CD4-positive, alpha-beta T cell treated with Interferon gamma for 1 hour (primary cell): ENCODE measurements at regions not wholly inside any gene's neighbourhood (a gene's known extent, or its start where the extent isn't known, plus 50 kb on each side); places are given as distances from the start of the nearest gene placed in this dataset.
A peak's percentile ranks its signal among the peaks of the same experiment; 100 is the strongest.
"Not testable (repeated sequence)": the region's sequence is repeated elsewhere in the genome, so short reads cannot be mapped to it uniquely, and the experiment has no call there.

Experiments used
- DNase-seq: peaks from one replicate; pipeline ENCODE4 v3.0.0-alpha.2; 2020

DNA sequence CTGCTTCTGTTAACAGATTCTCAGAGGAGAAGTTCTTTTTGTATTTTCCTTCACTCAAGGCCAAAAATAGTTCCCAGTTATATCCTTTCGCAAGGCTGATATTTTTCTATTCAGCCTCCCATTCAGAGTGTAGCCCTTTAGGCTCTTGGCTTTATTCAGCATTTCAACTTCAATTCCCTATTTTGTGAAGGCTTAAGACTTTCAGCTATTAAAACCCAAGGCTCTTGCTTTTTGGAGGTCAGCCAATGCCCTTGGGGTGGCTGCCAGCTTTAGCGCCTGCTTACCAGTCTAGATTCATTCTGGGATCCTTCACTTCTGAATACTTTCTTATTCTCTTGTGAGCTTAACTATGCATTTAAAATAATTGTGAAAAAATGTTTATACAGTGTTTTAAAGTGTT is 57.3 kb upstream of the ADGRA3 start:
- no peak for DNase-seq

DNA sequence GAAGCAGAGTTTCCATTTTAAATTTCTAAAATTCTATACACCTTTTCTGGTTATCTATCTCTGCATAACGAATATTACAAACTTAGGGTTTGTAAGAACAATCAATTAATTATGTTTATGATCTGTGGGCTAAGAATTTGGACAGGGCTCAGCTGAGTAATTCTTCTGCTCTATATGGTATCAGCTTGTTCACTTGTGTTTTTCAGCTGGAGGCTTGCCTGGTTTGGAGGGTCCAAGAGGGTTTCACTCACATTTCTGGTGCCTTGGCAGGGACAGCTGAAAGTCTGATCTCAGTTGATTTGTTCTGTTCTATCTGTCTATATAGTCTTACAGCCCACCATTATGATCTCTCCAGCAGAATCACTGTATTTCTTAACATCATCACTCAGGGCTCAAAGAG is 57.8 kb upstream of the ADGRA3 start:
- no peak for DNase-seq

DNA sequence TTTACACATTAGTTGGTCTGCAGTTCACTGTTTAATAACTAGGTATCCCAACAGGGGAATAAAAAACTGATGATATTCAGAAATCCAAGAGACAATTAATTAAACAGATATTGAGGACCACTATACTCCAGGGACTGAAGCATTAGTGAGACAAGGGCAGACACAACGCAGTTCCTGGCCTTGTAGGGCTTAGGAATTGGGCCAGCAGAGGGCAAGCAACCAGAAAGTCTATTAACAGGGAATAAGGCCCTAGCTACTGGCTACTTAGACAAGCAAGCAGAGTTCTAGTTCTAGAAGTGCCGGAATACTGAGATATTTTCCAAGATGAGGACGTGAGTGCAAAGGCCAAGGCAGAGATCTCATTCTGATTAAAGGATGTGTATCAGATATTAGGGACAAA is 58.6 kb upstream of the ADGRA3 start:
- DNase-seq: no peak

DNA sequence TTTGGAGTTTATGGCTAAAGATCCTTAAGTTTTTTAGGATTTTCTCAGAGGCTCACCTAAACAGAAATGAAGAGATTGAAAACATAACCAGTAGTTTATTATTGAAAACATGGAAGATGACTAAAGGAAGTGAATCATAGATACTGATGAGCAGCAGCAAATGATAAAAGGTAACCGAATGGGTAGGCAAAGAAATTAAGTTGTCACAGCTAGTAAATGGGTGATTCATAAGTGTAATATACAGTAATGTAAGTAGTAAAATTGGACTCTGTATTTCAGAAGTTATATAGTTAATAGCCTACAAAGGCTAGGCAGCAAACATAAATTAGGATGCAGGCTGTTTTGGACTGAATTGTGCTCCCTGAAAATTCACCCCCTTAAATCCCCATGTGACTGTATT is 59.0 kb upstream of the ADGRA3 start:
- no peak for DNase-seq

DNA sequence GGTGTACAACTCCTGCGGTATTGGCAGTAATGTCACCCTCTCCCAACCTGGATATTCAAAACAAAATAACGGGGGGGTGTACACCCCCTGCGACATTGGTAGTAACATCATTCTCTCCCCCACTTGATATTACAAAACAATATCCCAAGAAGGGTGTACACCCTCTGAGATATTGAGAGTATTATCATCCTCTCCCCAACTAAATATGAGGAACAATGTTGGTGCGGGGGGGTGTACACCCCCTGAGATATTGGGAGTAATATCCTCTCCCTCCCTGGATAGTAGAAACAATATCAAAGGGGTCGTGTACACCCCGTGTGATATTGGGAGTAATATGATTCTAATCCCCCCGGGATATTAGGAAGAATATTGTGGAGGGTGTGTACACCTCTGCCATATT is 71.4 kb upstream of the ADGRA3 start:
- DNase-seq: no peak

DNA sequence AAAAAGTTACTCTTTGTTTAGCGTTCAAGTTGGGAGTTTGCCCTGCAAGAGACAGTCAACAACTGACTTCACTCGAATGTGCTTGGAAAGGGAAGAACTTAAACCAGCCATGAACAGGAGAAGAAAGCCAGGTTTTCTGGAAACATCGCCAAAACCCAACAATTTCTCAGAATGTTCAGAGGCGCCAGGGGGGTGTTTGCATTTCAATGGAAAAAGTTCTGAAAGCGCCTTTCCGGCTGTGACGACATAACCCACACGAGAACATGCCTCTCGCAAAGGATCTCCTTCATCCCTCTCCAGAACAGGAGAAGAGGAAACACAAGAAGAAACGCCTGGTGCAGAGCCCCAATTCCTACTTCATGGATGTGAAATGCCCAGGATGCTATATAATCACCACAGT is 78.1 kb upstream of the ADGRA3 start:
- DNase-seq: no peak

DNA sequence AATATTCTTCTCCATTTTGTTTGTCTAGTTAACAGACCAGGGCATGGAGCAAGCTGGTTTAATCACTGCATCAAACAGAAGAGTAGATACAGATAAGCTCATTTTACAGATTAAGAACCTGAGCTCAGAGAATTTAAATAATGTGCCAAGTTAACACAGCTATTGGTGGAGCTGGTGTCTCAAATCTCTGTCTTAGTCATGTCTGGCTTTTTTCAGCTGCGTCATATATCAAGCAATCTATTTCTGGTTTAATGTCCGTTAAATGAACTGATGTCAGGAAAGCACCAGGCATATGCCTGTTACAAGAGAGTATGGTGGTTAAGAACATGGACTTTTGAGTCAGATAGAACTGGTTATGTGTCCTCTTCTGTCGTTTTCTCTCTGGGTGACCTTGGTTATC is 79.8 kb upstream of the ADGRA3 start:
- no peak for DNase-seq

DNA sequence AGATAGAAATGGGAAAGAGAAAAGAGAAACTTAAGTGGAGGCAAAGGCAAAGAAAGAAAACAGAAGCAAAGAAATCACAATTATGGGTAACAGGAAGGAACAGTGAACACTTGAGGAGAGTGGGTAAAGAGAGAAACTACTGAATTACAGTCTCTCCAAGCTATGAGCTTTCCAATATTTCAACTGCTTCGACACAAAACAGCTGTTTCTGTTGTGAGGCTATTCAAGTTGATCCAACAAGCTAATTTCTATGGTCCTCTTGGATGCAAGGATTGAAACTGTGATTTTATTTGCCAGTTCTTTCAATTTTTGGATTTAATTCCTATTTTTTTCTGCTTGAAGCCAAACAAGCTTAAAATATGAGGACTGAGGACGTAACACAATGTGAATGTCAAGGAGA is 80.5 kb upstream of the ADGRA3 start:
- no peak for DNase-seq

DNA sequence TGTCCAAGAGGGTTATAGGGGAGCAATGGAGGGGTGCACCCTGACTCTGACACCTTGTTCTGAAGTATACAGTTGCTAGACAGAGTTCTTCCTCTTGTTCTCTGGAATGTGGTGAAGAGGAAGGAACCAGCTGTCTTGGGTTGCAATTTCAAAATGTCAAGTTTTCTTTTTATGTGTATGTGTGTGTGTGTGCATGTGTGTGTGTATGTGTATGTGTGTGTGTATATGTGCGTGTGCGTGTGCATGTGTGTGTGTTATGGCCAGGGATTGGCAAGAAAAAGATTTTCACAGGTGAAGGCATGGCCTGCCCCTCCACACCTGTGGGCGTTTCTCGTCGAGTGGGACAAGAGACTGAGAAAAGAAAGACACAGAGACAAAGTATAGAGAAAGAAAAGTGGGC is 81.6 kb upstream of the ADGRA3 start:
- DNase-seq: no peak

DNA sequence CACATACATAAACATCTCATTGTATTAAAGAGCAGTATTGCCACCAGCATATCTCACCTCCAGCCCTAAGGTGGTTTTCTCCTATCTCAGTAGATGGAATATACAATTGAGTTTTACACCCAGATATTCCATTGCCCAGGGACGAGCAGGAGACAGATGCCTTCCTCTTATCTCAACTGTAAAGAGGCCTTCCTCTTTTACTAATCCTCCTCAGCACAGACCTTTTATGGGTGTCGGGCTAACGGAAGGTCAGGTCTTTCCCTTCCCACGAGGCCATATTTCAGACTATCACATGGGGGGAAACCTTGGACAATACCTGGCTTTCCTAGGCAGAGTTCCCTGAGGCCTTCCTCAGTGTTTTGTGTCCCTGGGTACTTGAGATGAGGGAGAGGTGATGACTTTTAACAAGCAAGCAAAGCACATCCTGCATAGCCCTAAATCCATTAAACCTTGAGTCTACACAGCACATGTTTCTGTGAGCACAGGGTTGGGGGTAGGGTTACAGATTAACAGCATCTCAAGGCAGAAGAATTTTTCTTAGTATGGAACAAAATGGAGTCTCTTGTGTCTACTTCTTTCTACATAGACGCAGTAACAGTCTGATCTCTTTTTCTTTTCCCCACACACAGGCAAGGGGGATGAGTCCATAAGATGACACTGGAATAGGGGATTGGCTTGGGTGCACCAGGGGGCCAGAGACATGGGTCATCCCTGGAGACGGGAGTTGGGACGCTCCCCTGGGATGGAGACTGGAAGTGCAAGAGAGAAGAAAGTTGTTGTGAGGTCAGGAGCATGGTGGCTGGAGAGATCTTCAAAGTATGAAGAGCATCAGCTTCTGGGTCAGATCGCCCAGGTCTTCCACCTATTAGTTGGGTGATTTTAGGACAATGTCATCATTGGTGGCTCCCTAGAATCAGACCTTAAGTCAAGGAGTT is 82.5 kb upstream of the ADGRA3 start:
- not testable (repeated sequence) for DNase-seq

DNA sequence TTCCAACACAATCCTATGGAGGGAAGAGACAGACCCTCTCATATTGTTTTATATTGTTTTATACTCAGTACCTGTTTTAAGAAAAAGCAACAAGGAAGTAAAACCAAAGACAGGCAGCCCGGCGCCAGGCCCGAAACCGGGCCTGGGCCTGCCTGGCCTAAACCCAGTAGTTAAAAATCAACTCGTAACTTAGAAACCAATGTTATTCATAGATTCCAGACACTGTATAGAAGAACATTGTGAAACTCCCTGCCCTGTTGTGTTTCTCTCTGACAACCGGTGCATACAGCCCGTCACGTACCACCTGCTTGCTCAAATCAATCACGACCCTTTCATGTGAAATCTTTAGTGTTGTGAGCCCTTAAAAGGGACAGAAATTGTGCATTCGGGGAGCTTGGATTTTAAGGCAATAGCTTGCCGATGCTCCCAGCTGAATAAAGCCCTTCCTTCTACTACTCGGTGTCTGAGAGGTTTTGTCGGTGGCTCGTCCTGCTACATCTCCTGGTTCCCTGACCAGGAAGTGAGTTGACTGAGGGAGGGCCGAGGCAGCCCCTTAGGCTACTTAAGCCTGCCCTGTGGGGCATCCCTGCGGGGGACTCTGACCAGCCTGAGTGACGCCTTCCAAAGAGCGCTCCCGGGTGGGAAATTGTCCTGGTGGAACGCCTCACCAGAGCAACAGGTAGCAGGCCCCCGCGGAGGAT is 83.5 kb upstream of the ADGRA3 start:
- not testable (repeated sequence) for DNase-seq

DNA sequence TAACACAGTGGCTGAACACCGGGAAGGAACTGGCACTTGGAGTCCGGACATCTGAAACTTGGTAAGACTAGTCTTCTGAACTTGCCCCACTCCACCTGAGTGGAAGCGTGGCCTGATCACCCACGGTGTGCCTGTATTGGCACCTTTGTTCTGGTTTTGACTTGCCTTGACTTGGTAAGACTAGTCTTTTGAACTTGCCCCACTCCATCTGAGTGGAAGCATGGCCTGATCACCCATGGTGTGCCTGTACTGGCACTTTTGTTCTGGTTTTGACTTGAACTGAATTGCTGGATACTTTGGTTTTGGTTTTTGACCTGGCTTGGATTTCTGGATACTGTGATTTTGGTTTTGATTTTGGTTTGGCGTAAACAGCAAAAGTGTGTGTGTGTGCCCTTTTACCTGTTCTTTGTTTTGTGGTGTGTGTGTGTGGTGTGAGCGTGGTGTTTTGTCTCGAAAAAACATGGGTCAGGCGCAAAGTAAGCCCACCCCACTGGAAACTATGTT is 84.1 kb upstream of the ADGRA3 start:
- not testable (repeated sequence) for DNase-seq

DNA sequence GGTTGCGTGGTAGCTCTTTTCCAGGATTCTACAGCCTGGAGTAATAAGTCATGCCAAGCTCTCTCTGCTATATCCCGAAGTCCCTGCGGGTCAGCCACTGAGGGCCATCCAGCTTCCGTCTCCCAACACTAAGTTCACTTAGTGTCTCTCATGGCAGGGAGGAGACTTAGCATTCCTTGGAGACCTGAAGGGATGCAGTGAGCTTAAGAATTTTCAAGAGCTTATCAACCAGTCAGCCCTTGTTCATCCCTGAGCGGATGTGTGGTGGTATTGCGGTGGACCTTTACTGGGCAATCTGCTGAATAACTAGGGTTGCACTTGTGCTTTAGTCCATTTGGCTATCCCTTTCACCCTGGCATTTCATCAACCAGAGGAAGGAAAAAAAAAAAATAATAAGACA is 85.8 kb upstream of the ADGRA3 start:
- not testable (repeated sequence) for DNase-seq

DNA sequence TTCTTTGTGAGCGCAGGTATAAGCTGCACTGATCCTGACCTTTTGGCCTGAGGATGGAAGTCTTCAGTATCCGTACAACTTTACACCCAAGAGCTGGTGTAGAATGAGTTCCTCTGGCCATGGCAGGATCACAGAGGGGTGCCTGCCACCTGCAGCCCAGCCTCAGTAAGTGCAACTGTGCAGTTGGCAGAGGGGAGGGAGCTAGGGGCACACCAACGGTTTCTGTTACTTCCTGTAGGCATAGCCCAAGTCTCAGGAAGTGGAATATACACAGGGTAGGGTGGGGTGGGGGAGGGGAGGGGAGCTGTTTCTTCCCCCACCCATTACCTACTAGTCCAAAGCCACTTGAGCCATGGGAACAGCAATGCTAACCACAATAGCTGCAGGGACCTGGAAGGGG is 85.4 kb upstream of the GBA3 start:
- DNase-seq: peak; percentile 41

DNA sequence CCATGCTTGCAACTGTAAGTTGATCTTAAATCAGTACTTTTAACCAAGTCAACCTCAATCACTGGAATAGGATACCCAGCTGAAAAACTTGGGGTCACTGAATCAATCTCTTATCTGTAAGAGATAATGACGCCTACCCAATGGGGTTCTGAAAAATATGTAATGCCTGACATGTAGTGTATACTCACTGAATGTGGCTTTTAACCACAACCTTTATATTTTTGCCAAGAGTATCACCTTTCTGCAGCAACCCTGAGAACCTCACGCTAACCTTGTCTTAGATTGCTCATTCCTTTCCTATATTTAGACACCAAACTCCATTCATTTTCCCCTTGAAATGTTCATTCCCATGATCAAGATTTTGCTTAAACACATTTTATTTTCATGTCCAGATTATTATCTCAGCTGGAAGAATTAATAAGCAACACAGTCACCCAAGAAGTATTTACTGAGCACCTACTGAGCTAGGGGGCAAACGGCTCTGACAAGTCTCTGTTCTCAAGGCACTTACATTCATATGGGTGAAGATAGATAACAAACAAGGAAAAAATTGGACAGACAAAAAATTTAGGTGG is 82.7 kb upstream of the GBA3 start:
- DNase-seq: not testable (repeated sequence)

DNA sequence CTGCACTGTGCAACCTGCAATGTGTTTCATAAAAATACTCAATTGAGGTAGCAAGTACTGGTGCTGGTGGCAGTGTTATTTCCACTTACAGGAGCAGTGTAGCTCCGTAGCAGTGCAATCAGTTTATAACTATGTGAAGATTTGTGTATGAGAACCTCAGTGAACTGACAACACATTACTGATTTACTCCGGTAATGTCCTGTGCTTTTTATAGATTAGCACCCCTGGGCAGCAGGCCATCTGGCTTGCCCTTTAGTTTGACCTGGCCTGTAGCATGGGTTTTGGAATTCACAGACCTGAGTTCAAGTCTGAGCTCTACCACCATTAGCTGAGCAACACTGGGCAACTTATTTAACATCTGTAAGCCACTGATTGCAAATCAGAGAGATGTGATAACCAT is 78.6 kb upstream of the GBA3 start:
- no peak for DNase-seq

DNA sequence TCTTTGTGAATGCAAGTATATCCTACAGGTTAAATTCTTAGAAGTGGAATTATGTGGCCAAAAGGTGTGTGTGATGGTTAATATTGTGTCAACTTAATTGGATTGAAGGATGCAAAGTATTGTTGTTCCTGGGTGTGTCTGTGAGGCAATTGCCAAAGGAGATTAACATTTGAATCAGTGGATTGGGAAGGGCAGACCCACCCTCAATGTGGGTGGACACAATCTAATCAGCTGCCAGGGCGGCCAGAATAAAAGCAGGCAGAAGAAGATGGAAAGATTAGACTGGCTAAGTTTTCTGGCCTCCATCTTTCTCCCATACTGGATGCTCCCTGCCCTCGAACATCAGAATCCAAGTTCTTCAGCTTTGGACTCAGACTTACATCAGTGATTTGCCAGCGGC is 76.2 kb upstream of the GBA3 start:
- no peak for DNase-seq

DNA sequence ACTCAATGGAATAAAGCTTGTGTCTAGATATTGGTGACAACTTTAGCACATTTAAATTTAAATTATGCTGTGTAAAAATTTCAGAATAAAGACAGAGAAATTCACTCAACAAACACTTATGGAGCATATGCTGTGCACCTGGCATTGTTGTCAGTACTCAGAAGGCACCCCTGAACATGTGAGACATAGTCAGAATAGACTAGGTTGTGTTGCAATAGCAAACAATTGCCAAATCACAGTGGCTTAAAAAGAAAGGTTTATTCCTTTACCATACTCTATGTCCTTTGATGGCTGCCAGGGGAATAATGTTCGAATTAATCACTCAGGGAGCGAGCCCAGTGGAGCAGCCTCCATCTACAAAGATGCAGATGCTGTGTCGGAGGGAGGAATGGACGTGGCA is 72.6 kb upstream of the GBA3 start:
- DNase-seq: not testable (repeated sequence)

DNA sequence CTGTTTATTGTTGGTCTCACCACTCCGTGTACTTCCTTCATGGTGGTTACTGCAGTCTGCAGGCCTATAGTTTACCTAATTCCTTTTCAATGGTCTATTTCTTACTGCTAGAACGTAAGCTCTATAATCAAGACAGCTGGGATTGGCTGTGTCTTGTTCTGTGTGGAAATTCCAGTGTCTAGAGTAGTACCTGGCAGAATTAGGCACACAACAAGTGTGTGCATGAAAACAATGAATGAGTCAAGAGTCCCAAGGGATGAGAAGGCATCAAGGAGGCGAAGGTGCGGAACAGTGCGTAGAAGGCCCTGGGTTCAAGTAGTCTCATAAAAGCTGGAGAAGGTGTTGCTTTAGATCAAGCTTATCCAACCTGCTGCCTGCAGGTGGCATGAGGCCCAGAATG is 70.8 kb upstream of the GBA3 start:
- DNase-seq: not testable (repeated sequence)

DNA sequence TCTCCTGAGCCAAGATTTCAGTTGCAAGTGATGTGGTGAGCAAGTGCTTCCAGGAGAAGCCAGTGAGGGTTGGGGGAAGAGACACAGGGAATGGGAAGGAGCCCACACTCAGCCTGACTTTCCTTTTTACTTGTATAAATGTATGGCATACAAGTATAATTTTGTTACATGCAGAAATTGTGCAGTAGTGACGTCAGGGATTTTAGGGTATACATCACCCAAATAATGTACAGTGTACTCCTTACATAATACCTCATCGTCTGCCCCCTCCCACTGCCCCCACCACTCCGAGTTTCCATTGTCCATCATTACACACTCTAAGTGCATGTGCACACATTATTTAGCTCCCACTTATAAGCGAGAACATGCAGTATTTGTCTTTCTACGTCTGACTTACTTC is 68.7 kb upstream of the GBA3 start:
- not testable (repeated sequence) for DNase-seq

DNA sequence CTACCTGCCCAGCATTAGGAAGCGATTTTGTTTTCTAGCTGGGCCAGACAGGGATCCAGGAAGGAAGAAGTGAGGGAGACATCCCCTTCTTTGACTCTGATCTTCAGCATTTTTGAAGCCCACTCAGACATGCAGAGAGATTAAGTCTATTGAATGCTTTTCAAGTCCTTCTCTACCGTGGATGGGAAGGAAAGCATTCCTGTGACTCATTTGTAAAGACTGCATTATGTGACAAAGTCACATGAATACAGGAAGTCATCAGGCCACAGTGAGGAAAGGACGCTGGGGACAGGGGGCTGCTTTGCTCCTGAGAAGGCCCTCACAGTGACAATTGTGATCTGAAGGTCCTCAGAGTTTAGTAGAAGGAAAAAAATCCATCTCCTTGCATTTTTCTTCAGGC is 67.4 kb upstream of the GBA3 start:
- no peak for DNase-seq

DNA sequence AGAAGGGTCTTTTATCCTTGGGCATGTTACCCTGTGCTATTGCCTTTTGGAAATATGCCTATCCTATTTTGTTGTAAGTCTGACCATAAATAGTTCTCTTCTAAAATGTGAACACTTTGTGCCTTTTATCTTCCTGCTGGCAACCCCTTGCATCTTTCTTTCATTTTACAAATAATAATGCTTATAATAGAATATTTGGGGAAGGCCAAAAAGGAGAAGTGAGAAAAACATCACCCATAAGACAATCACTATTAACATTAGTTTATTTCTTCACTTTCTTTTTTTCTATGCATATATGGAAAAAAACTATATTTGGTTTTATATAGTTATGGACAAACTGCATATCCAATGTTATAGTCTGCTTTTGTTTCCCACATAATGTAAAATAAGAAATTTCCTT is 64.9 kb upstream of the GBA3 start:
- DNase-seq: not testable (repeated sequence)

DNA sequence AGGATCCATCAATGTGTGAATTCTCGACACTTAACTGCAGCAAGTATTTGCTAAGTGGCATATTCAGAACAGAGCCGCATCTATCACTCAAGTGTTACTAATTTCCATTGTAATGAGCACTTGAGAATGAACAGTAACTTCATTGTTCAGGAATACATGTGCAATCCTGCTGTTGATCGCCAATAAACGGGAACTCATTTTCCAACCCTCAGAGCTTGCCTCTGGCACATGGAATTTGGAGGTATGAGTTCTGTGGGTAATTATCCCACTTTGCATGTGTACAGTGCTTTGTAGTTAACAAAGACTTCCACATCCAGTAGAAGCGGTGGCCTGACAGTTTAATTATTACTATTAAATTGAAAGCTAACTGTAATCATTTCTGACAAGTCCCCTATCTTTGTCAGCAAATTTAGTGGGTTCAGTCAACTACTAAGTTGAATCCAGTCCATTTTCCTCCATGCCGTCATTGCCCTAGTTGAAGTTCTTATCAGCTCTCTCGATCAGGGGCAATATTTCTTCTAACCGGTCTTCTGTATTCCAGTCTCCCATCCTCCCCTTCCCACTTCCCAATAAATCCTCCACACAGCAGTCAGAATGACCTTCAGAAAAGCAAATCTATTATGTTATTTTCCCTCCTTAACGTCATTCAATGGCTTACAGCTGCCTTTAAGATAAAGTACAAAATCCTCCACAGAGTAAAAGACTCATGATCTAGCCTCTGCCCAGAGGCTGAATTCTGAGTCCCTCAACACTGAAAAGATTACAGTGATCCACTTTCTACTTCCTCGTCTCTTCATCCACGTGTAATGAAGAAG is 62.4 kb upstream of the GBA3 start:
- DNase-seq: not testable (repeated sequence)
